Activated CD4-positive, alpha-beta T cell treated with anti-CD3 and anti-CD28 coated beads, Interleukin-2, amount 10 ng/mL, durations not matched to agents 24 days and 14 days (primary cell): ENCODE measurements at regions not wholly inside any gene's neighbourhood (a gene's known extent, or its start where the extent isn't known, plus 50 kb on each side); places are given as distances from the start of the nearest gene placed in this dataset.
"Not testable (repeated sequence)": the region's sequence is repeated elsewhere in the genome, so short reads cannot be mapped to it uniquely, and the experiment has no call there.

Source experiments
- DNase-seq: peaks from one replicate; pipeline ENCODE4 v3.0.0; 2022
- H3K27ac Mint-ChIP-seq: one replicate; pipeline ENCODE4 v1.8.0; 2022; ENCODE audit warnings: mild to moderate bottlenecking, mixed read lengths
- H3K27me3 Mint-ChIP-seq: one replicate; pipeline ENCODE4 v1.8.0; 2022; ENCODE audit warnings: mixed read lengths
- H3K36me3 Mint-ChIP-seq: one replicate; pipeline ENCODE4 v1.8.0; 2022; ENCODE audit warnings: low read depth, mild to moderate bottlenecking, mixed read lengths
- H3K4me1 Mint-ChIP-seq: one replicate; pipeline ENCODE4 v1.8.0; 2021; ENCODE audit warnings: mixed read lengths
- H3K4me3 Mint-ChIP-seq: one replicate; pipeline ENCODE4 v1.8.0; 2022; ENCODE audit warnings: mild to moderate bottlenecking, moderate library complexity, mixed read lengths
- H3K9me3 Mint-ChIP-seq: one replicate; pipeline ENCODE4 v1.8.0; 2021; ENCODE audit warnings: mixed read lengths
- intact Hi-C: fragments of 100-400 bp; cut with micrococcal nuclease; formaldehyde crosslinking; loops from one replicate; pipeline ENCODE4 v1.15.1; 2023

DNA sequence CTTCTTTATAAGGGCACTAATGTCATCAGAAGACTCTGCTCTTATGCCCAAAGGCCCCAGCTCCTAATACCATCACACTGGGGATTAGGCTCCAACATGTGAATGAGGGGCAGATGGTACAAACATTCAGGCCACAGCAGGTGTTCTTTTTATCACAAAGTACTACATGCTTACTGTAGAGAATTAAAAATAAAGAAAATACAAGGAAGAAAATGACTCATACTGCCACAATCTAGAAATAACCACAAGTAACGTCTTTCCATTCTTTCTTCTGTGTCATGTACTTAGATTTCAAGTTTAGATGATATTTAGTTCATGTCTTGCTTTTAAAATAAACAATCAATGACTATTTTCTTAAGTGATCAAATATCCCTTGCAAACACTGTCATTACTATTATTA lies 100.3 kb upstream of the NEDD4L start:
- DNase-seq: no peak
- no peaks in the 10 kb centered on the region for H3K9me3 Mint-ChIP-seq
- H3K4me1 Mint-ChIP-seq: no peaks in the 10 kb centered on the region
- no peaks in the 10 kb centered on the region for H3K36me3 Mint-ChIP-seq
- H3K27me3 Mint-ChIP-seq: peaks cover 1% of the 10 kb centered on the region
- intact Hi-C loops: no loop called here
- H3K27ac Mint-ChIP-seq: no peak overlapping the region
- H3K4me3 Mint-ChIP-seq: no peak overlapping the region

DNA sequence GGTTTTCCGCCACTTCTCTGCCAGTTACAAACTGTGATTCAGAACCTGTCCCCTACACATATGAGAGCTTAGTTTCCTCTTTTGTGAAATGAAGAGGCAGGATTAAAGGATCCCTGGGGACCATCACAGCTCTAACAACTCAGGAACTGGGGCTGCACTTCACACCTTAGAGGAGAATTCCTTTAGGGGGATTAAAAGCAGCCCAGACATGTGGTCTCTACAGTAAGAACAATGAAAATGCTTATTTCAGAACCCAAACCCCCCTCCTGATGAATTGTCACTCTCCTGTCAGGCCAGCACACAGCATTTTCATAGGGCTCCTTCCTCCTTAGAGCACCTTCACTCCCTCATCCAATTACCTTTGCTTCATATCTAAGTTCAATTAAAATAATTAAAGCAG lies 101.5 kb upstream of the NEDD4L start:
- Mint-ChIP-seq H3K4me3 (no peak overlapping the region), H3K36me3 (no peaks in the 10 kb centered on the region), H3K27ac (no peak overlapping the region), H3K9me3 (no peaks in the 10 kb centered on the region), H3K27me3 (peaks cover 5% of the 10 kb centered on the region), H3K4me1 (no peaks in the 10 kb centered on the region)
- no peak for DNase-seq
- intact Hi-C loops: no loop called here

DNA sequence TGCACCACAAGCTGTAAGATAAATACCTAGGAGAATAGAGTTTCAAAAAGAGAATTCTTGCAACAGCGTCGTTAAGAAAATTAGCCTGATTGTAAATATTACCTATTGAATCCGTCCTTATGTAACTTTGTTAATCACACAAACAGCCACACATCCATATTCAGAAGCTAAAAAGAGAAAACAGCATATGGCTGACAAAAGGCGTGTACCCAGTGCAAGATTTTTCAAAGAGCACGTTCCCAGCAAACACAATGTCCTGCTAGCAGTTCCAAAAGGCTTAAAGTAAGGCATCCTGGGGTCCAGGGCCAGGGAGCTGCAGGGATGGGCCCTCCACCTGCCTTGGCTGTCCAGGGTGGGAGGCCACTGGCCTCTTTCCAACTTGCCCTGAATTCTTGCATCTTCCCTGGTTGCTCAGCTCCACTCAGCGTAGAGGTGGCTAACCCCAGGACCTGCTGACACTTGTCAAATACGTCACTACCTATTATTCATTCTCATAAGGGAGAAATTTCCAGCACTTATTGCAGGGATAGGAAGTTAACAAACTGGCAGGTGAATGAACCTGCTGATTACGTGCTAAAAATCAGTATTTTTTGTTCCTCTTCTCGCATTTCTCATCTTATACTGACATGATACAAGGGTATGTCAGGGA lies 102.1 kb upstream of the NEDD4L start:
- intact Hi-C loops: no loop called here
- Mint-ChIP-seq H3K36me3 (no peaks in the 10 kb centered on the region), H3K27ac (no peak overlapping the region), H3K9me3 (no peaks in the 10 kb centered on the region), H3K27me3 (peaks cover 5% of the 10 kb centered on the region), H3K4me3 (no peak overlapping the region), H3K4me1 (no peaks in the 10 kb centered on the region)
- DNase-seq: no peak

DNA sequence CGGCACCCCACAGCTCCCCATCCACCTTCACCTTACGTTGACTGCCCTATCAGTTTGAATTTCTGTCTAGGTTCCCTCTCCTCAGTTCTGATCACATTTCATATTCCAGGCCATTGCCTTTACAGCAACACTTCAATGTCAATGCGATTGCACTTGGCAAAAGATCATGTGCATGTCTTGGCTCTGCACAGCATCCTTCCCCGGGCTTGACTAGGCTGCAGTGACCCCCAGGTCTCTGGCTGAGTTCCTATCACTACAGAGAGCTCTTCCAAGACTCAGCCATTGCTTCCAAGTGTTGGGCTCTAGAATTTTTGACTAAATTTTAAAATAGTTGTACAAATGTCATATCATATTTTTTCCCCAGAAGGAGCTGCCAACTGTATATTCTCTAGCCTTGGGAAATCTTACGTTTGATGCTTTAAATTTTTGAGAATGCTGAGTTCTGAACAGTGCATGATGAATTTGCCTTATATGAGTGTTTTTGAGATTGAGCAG lies 103.8 kb upstream of the NEDD4L start:
- Mint-ChIP-seq H3K9me3 (no peaks in the 10 kb centered on the region), H3K27me3 (peaks cover 5% of the 10 kb centered on the region), H3K4me1 (no peaks in the 10 kb centered on the region), H3K27ac (no peak overlapping the region), H3K4me3 (no peak overlapping the region), H3K36me3 (no peaks in the 10 kb centered on the region)
- DNase-seq: no peak
- intact Hi-C loops: no loop called here

DNA sequence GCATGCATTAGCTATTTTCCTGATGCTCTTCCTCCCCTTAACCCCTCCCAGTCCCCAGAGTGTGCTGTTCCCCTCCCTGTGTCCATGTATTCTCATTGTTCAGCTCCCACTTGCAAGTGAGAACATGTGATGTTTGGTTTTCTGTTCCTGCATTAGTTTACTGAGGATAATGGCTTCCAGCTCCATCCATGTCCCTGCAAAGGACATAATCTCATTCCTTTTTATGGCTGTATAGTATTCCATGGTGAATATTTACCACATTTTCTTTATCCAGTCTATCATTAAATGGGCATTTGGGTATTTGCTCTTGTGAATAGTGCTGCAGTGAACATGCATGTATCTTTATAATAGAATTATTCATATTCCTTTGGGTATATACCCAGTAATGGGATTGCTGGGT lies 109.7 kb upstream of the NEDD4L start:
- H3K4me3 Mint-ChIP-seq, H3K27me3 Mint-ChIP-seq, H3K36me3 Mint-ChIP-seq, H3K27ac Mint-ChIP-seq, H3K9me3 Mint-ChIP-seq, intact Hi-C loops, H3K4me1 Mint-ChIP-seq, DNase-seq: not testable (repeated sequence)

DNA sequence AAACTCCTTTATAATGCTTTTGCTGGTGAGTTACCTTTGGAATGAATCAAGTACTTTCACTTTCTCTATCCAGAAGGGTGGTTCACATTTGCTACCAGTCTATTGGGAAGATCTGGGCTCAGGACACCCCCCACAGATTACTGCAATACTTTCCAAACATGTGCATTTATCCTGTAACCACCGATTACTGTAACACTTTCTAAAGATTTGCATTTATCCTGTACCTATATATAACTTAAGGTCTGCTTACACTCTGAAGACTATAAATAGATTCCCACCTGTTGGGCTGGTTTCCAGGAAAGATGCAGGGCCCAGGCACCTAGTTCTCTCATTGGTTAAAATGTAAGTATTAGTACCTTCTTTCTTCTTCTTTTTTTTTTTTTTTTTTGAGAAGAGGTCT lies 113.0 kb upstream of the NEDD4L start:
- Mint-ChIP-seq H3K27me3 (no peaks in the 10 kb centered on the region), H3K36me3 (no peaks in the 10 kb centered on the region), H3K9me3 (no peaks in the 10 kb centered on the region), H3K27ac (no peak overlapping the region), H3K4me1 (peaks cover 2% of the 10 kb centered on the region), H3K4me3 (no peak overlapping the region)
- intact Hi-C loops: no loop called here
- DNase-seq: no peak

DNA sequence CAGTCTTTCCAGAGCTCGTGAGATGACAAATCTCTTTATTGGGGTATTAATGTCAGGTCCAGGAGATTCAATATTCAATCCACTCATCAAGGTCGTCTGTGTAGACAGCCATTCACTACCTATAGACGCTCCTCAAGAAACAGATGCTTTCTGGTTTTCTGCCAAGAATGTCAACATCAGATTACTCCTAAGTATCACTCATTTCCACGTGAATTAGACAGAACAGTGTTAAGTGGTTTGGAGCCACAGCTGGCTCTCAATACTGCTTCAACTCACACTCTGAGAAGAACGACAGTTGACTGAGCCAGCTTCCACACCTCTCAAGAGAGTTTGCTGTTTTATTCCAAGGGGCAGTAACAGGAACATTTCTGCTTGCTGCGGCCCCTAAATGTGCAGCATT lies 113.5 kb upstream of the NEDD4L start:
- DNase-seq: no peak
- H3K9me3 Mint-ChIP-seq: no peaks in the 10 kb centered on the region
- intact Hi-C loops: no loop called here
- no peaks in the 10 kb centered on the region for H3K27me3 Mint-ChIP-seq
- H3K36me3 Mint-ChIP-seq: no peaks in the 10 kb centered on the region
- no peak overlapping the region for H3K4me3 Mint-ChIP-seq
- H3K4me1 Mint-ChIP-seq: peaks cover 2% of the 10 kb centered on the region
- H3K27ac Mint-ChIP-seq: no peak overlapping the region

DNA sequence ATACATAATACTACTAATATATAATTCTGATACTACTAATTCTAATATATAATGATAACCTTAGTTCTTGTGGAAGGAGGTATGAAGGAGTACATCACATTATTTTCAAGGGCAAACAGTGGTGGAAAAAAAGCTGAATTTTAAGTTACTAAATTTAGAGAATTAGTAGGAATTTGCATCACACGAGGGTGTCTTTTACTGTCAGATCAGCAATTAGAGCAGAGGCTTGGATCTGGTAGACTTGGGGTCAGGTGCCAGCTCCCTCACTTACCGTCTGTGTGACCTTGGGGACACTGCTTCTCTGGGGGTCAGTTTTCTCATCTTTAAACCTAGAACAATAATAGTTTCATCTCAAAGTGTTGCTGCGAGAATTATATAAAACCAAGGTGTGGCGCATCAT lies 114.1 kb upstream of the NEDD4L start:
- peaks cover 2% of the 10 kb centered on the region for H3K4me1 Mint-ChIP-seq

DNA sequence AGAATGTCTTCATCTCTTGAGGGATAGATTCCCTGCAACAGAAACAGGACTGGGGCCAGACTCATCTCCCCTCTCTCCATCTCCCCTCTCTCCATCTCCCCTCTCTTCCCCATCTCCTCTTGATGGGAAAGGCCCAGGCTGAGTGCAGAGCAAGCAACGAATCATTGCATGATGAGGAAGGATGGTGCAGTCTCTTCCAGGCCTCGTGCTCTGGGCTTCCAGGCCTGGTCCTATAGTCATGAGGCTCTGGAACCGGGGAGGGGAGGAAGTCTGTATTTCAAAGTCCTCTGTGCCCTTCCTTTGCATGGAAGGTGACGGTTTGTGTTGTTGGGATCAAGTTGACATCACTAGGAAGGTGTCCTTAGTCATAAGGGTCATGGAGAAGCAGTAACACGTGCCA lies 115.6 kb upstream of the NEDD4L start:
- H3K36me3 Mint-ChIP-seq: no peaks in the 10 kb centered on the region
- peaks cover 2% of the 10 kb centered on the region for H3K4me1 Mint-ChIP-seq
- no peaks in the 10 kb centered on the region for H3K27me3 Mint-ChIP-seq
- H3K27ac Mint-ChIP-seq: no peak overlapping the region
- H3K9me3 Mint-ChIP-seq: no peaks in the 10 kb centered on the region
- intact Hi-C loops: no loop called here
- DNase-seq: no peak
- no peak overlapping the region for H3K4me3 Mint-ChIP-seq

More for the DNA sequence above, 114.1 kb upstream of the NEDD4L start:
- intact Hi-C loops: no loop called here
- Mint-ChIP-seq H3K27me3 (no peaks in the 10 kb centered on the region), H3K27ac (no peak overlapping the region), H3K4me3 (no peak overlapping the region), H3K9me3 (no peaks in the 10 kb centered on the region), H3K36me3 (no peaks in the 10 kb centered on the region)
- no peak for DNase-seq

DNA sequence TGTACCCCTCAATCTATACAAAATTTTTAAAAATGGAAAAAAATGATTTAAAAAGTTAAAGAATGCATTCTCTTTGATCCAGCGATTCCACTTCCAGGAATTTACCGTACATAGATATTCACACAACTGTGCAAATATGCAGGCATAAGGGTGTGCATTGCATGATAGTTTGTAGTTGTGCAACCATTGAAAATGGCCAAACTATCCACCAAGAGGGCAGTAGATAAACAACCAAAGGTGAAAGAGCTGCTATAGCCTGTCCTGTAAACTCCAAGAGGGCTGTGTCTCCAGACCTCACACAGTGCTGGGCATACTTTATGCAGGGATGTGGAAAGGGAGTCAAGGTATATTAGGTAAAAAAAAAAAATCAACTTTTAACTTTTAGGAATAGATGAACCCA lies 116.5 kb upstream of the NEDD4L start:
- H3K27me3 Mint-ChIP-seq: no peaks in the 10 kb centered on the region
- no peaks in the 10 kb centered on the region for H3K36me3 Mint-ChIP-seq
- no peaks in the 10 kb centered on the region for H3K9me3 Mint-ChIP-seq
- H3K4me3 Mint-ChIP-seq: no peak overlapping the region
- no peak for DNase-seq
- H3K4me1 Mint-ChIP-seq: peaks cover 2% of the 10 kb centered on the region
- intact Hi-C loops: no loop called here
- no peak overlapping the region for H3K27ac Mint-ChIP-seq

DNA sequence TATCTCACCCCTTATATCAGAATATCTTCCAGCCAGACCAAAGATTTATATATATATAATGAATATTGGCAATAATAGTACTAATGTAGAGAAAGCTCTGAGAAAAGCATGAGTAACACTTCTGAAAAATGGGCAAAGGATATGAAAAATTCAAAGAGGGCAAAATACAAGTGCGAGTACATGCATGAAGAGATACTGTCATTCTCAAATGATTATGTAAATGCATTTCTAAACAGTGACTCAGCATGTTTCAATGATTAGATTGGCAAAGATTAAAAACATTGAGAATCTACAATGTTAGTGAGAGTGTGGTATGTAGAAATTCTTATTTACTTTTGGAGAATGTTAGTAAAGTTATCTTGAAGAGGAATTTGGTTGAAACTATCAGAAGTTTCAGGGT lies 118.3 kb upstream of the NEDD4L start:
- Mint-ChIP-seq H3K9me3 (no peaks in the 10 kb centered on the region), H3K4me3 (no peak overlapping the region), H3K36me3 (no peaks in the 10 kb centered on the region), H3K27ac (no peak overlapping the region), H3K27me3 (no peaks in the 10 kb centered on the region), H3K4me1 (no peaks in the 10 kb centered on the region)
- DNase-seq: no peak
- intact Hi-C loops: no loop called here

DNA sequence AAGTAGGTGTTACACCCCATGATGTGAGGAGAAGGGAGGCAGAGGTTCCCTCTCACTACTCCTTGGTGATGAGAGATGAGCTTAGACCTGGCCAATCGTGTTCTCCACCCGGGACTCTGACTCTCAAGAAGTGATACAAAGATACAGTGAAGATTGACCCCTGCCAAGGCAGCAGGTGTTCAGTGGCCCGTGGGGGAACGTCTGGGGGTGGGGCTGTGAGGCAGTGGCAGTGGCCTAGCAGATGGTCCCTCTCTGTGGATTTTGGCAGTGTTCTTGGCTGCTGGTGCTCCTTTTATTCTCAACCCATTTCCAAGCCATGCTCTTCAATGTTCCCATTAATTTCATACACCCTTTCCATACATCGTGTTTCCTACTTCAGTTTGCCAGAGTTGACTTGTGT lies 120.4 kb upstream of the NEDD4L start:
- H3K27me3 Mint-ChIP-seq: no peaks in the 10 kb centered on the region
- no peaks in the 10 kb centered on the region for H3K36me3 Mint-ChIP-seq
- no peaks in the 10 kb centered on the region for H3K9me3 Mint-ChIP-seq
- no peak for DNase-seq
- intact Hi-C loops: no loop called here
- H3K27ac Mint-ChIP-seq: no peak overlapping the region
- no peaks in the 10 kb centered on the region for H3K4me1 Mint-ChIP-seq
- H3K4me3 Mint-ChIP-seq: no peak overlapping the region

DNA sequence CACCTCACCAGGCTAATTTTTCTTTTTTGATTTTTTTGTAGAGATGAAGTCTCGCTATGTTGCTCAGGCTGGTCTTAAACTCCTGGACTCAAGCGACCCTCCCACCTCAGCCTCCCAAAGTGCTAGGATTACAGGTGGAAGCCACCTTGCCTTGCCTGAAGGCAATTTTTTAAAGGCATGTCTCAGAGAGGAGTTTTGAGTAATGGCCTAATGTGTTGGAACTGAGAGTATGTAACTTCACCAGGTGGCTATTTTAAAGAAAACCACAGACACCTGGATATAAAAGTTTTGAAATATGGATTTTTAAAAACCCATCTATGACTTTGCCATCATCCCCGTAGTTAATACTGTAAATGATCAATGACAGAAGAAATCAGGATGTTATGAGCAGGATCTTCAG lies 119.8 kb upstream of the ATP8B1 start:
- DNase-seq: no peak
- Mint-ChIP-seq H3K27ac (no peak overlapping the region), H3K4me3 (no peak overlapping the region), H3K9me3 (no peaks in the 10 kb centered on the region), H3K4me1 (no peaks in the 10 kb centered on the region), H3K36me3 (no peaks in the 10 kb centered on the region), H3K27me3 (no peaks in the 10 kb centered on the region)
- intact Hi-C loops: no loop called here

DNA sequence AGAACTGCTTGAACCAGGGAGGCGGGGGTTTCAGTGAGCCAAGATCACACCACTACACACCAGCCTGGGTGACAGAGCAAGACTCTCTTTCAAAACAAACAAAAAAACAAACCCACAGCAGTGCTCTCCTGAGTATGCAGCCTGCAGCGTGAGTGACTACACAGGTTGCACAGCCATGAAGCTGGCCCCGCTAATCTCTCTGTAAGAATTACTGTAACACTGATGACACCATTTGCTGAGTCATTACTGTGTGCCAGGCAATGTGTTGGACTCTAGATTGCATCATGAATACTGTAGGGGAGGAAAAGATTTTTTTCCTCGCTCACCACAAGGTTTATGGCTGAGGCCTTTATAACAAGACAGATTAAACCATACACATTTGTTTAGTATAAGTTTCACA lies 118.6 kb upstream of the ATP8B1 start:
- H3K27ac Mint-ChIP-seq: no peak overlapping the region

DNA sequence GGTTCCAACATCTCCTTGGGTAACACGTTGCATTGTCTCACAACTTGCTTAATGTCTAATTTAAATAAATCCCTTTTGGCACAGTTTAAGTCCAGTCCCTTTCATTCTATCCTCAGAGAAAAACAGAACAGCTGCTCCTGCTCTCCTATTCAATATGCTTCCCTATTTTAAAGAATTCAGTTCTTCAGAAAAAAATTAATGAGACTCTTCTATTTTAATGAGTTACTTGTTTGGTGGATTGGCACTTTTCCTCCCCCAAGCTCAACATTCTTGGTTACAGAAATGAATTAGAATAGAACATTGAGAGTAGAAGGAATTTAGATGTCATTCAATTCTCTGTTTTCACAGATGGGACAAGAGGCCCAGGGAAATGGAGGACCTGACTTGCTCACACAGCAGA lies 116.9 kb upstream of the ATP8B1 start:
- Mint-ChIP-seq H3K4me3 (no peak overlapping the region), H3K4me1 (peaks cover 8% of the 10 kb centered on the region), H3K27ac (no peak overlapping the region), H3K9me3 (no peaks in the 10 kb centered on the region), H3K36me3 (no peaks in the 10 kb centered on the region), H3K27me3 (no peaks in the 10 kb centered on the region)
- intact Hi-C loops: no loop called here
- DNase-seq: no peak

More for the DNA sequence above, 118.6 kb upstream of the ATP8B1 start:
- Mint-ChIP-seq H3K4me3 (no peak overlapping the region), H3K4me1 (peaks cover under 1% of the 10 kb centered on the region), H3K27me3 (no peaks in the 10 kb centered on the region), H3K36me3 (no peaks in the 10 kb centered on the region), H3K9me3 (no peaks in the 10 kb centered on the region)
- DNase-seq: no peak
- intact Hi-C loops: no loop called here
